SK-N-SH (cell line): ENCODE measurements at regions not wholly inside any gene's neighbourhood (a gene's known extent, or its start where the extent isn't known, plus 50 kb on each side); places are given as distances from the start of the nearest gene placed in this dataset.

Experiments
- CTCF ChIA-PET: fragments of 300-600, 350-600 bp; formaldehyde crosslinking; extraction: SDS; loops from one replicate; lab custom pipeline; 2021; lab: Yijun Ruan, JAX
- POLR2A ChIA-PET: fragments of 350-600 bp; sonication (Branson Sonifier 250); formaldehyde crosslinking; extraction: SDS; loops from one replicate; lab custom pipeline; 2020; ENCODE audit warnings: antibody characterized with exemption, inconsistent platforms; lab: Yijun Ruan, JAX
- DNase-seq: peaks from one replicate; pipeline ENCODE4 v3.0.0; 2012
- H2AFZ ChIP-seq: fragments of 200-600 bp; sonication (generic); 2 replicates; pipeline ENCODE4 v1.8.1; 2016; ENCODE audit warnings: antibody characterized with exemption, mild to moderate bottlenecking, low read depth
- H3F3A ChIP-seq: fragments of 200-600 bp; sonication (generic); replicated peaks from 2 replicates; pipeline ENCODE3; 2016; ENCODE audit warnings: antibody characterized with exemption, mild to moderate bottlenecking; ENCODE audit not compliant: insufficient read depth
- H3K27ac ChIP-seq, 2 experiments: fragments of 200-500 bp in 1 of 2; fragments of 200-600 bp in 1 of 2; sonication (Bioruptor generic) in 1 of 2; sonication (generic), shearing (Covaris generic) in 1 of 2; 2 replicates each; pipeline versions ENCODE4 v1.5.1 to v1.6.1; 2014 to 2016; ENCODE audit warnings: low read depth in 2 of 2, inconsistent platforms in 1 of 2, low read length in 1 of 2, mild to moderate bottlenecking in 1 of 2, mixed read lengths in 1 of 2
- H3K27me3 ChIP-seq: fragments of 200-600 bp; sonication (generic), shearing (Covaris generic); 2 replicates; pipeline ENCODE4 v1.6.1; 2016; ENCODE audit warnings: mixed run types; ENCODE audit not compliant: insufficient read depth
- H3K36me3 ChIP-seq, 2 experiments: fragments of 200-500 bp in 1 of 2; fragments of 200-600 bp in 1 of 2; sonication (Bioruptor generic) in 1 of 2; sonication (generic) in 1 of 2; replicated peaks in 1 of 2; 2 replicates each; pipeline versions ENCODE3 to v1.5.1; 2014 to 2016; ENCODE audit warnings: low read length in 1 of 2, mild to moderate bottlenecking in 1 of 2; ENCODE audit not compliant: insufficient read depth in 2 of 2, control insufficient read depth in 1 of 2
- H3K4me1 ChIP-seq, 2 experiments: fragments of 200-500 bp in 1 of 2; fragments of 200-600 bp in 1 of 2; sonication (Bioruptor generic) in 1 of 2; sonication (generic), shearing (Covaris generic) in 1 of 2; 2 replicates each; pipeline versions ENCODE4 v1.5.1 to v1.6.1; 2014 to 2016; ENCODE audit warnings: low read depth in 1 of 2, low read length in 1 of 2, mixed run types in 1 of 2; ENCODE audit not compliant: insufficient read depth in 2 of 2, control insufficient read depth in 1 of 2
- H3K4me2 ChIP-seq: fragments of 200-600 bp; sonication (generic), shearing (Covaris generic); 2 replicates; pipeline ENCODE4 v1.6.1; 2017; ENCODE audit warnings: mixed run types
- H3K4me3 ChIP-seq, 2 experiments: fragments of 200-500 bp in 1 of 2; fragments of 200-600 bp in 1 of 2; sonication (Bioruptor generic) in 1 of 2; sonication (generic), shearing (Covaris generic) in 1 of 2; 2 replicates each; pipeline versions ENCODE4 v1.5.1 to v1.8.1; 2014 to 2016; ENCODE audit warnings: low read depth in 2 of 2, inconsistent platforms in 1 of 2, low read length in 1 of 2, mild to moderate bottlenecking in 1 of 2, mixed read lengths in 1 of 2, moderate library complexity in 1 of 2
- H3K79me2 ChIP-seq: fragments of 200-600 bp; sonication (generic); 2 replicates; pipeline ENCODE4 v1.8.1; 2017; ENCODE audit warnings: mild to moderate bottlenecking; ENCODE audit not compliant: insufficient read depth
- H3K9ac ChIP-seq: fragments of 200-600 bp; sonication (generic); 2 replicates; pipeline ENCODE4 v1.6.1; 2017; ENCODE audit warnings: mixed run types
- H3K9me2 ChIP-seq: fragments of 200-600 bp; sonication (generic); 2 replicates; pipeline ENCODE4 v1.6.1; 2017; ENCODE audit warnings: mixed run types
- H3K9me3 ChIP-seq: fragments of 200-600 bp; sonication (generic); 2 replicates; pipeline ENCODE4 v1.6.1; 2017; ENCODE audit warnings: mixed run types, mild to moderate bottlenecking, moderate library complexity
- H4K20me1 ChIP-seq: fragments of 200-600 bp; sonication (generic); 2 replicates; pipeline ENCODE4 v1.6.1; 2017; ENCODE audit warnings: mild to moderate bottlenecking, mixed run types; ENCODE audit not compliant: insufficient read depth
- CHD2 ChIP-seq: fragments of 150-350 bp; IDR thresholded peaks from 2 replicates; pipeline ENCODE4 v1.6.1; 2018; ENCODE audit warnings: low read length; ENCODE audit not compliant: partially characterized antibody
- CTCF ChIP-seq: fragments of 200-600 bp; sonication (generic); IDR thresholded peaks from 2 replicates; pipeline ENCODE4 v1.6.1; 2017; ENCODE audit warnings: antibody characterized with exemption, mild to moderate bottlenecking, moderate library complexity
- ELF1 ChIP-seq: IDR thresholded peaks from 2 replicates; pipeline ENCODE4 v1.4.0; 2012
- EZH2phosphoT487 ChIP-seq: fragments of 200-600 bp; sonication (generic); IDR thresholded peaks from 2 replicates; pipeline ENCODE4 v1.6.1; 2017; ENCODE audit warnings: low read depth, mixed run types, mild to moderate bottlenecking, antibody characterized with exemption, moderate library complexity, borderline replicate concordance
- GABPA ChIP-seq: IDR thresholded peaks from 2 replicates; pipeline ENCODE4 v1.4.0; 2012; ENCODE audit warnings: low read depth, mild to moderate bottlenecking
- GATA2 ChIP-seq: sonication (generic); formaldehyde crosslinking; IDR thresholded peaks from 2 replicates; pipeline ENCODE4 v1.5.0; 2020; ENCODE audit warnings: mild to moderate bottlenecking, missing genetic modification reagents
- IRF3 ChIP-seq: fragments of 150-350 bp; IDR thresholded peaks from 2 replicates; pipeline ENCODE4 v1.6.1; 2016; ENCODE audit warnings: mild to moderate bottlenecking, low read depth, low read length
- MXI1 ChIP-seq: IDR thresholded peaks from 2 replicates; pipeline ENCODE4 v1.6.1; 2012; ENCODE audit warnings: mild to moderate bottlenecking, low read depth, low read length, improper control_type of control experiment
- NRF1 ChIP-seq: IDR thresholded peaks from 2 replicates; pipeline ENCODE4 v1.6.1; 2012; ENCODE audit warnings: low read depth, mild to moderate bottlenecking, low read length
- RAD21 ChIP-seq: IDR thresholded peaks from 2 replicates; pipeline ENCODE4 v1.6.1; 2012; ENCODE audit warnings: mild to moderate bottlenecking, low read length
- RCOR1 ChIP-seq: fragments of 150-350 bp; IDR thresholded peaks from 2 replicates; pipeline ENCODE4 v1.6.1; 2017; ENCODE audit warnings: antibody characterized with exemption, low read length
- RFX5 ChIP-seq: IDR thresholded peaks from 2 replicates; pipeline ENCODE4 v1.6.1; 2012; ENCODE audit warnings: mild to moderate bottlenecking, improper control_type of control experiment, low read length
- SIN3A ChIP-seq: IDR thresholded peaks from 2 replicates; pipeline ENCODE4 v1.6.1; 2012; ENCODE audit warnings: low read depth, mild to moderate bottlenecking, low read length, moderate library complexity, borderline replicate concordance
- TAF1 ChIP-seq: IDR thresholded peaks from 2 replicates; pipeline ENCODE4 v1.6.1; 2012; ENCODE audit warnings: low read depth, mild to moderate bottlenecking, low read length, moderate library complexity, borderline replicate concordance
- TEAD4 ChIP-seq: IDR thresholded peaks from 2 replicates; pipeline ENCODE4 v1.4.0; 2012; ENCODE audit warnings: mild to moderate bottlenecking, borderline replicate concordance; ENCODE audit not compliant: insufficient read depth
- ZBTB33 ChIP-seq: IDR thresholded peaks from 2 replicates; pipeline ENCODE4 v1.4.0; 2012; ENCODE audit warnings: low read depth, borderline replicate concordance
- WGBS: methylation state at CpG from one replicate; pipeline ENCODE4 v1.1.6; 2017; ENCODE audit warnings: low lambda C conversion rate; 5-methylcytosine and 5-hydroxymethylcytosine counted together

- Histone ChIP-seq H3K9me3 (no peaks in the 10 kb centered on the region), H3K4me1 (peaks cover 0 to 5% of the 10 kb centered on the region in 2 experiments; a peak in 1 of 4 replicates), H3K27ac (no peak overlapping the region), H3K4me2 (no peak overlapping the region), H3K4me3 (no peak overlapping the region), H3K9me2 (no peaks in the 10 kb centered on the region), H3K9ac (no peak overlapping the region), H3F3A (no peaks in the 10 kb centered on the region), H3K27me3 (no peaks in the 10 kb centered on the region), H2AFZ (no peak overlapping the region), H4K20me1 (no peaks in the 10 kb centered on the region), H3K79me2 (no peaks in the 10 kb centered on the region), H3K36me3 (no peaks in the 10 kb centered on the region)
- POLR2A ChIA-PET = no interaction called here
- CTCF ChIA-PET = interaction anchor here (1.3 to 1.5 kb wide), 3 partner anchors 11 to 165 kb away, joined by 3 to 4 read pairs (median 4); no protein-coding TSS in a partner anchor
- no peak for DNase-seq
- TF ChIP-seq TAF1 (no peak), RCOR1 (no peak), NRF1 (no peak), SIN3A (no peak)
- WGBS = 67% methylated on average over 14 of the region's 14 CpGs
Observed at GRCh38 chr17:77854083-77854758, 104.3 kb upstream of the TNRC6C start.

GRCh38 chr17:77854759-77855745 lies 103.5 kb upstream of the TNRC6C start:
- no peak for DNase-seq
- Histone ChIP-seq H4K20me1 (no peaks in the 10 kb centered on the region), H2AFZ (no peak overlapping the region), H3K4me1 (peaks cover 0 to 5% of the 10 kb centered on the region in 2 experiments; a peak in 1 of 4 replicates), H3K4me3 (no peak overlapping the region), H3K9ac (no peak overlapping the region), H3K9me2 (no peaks in the 10 kb centered on the region), H3F3A (no peaks in the 10 kb centered on the region), H3K27ac (no peak overlapping the region), H3K27me3 (no peaks in the 10 kb centered on the region; the same call in 1 of the 2 replicates), H3K79me2 (no peaks in the 10 kb centered on the region), H3K4me2 (no peak overlapping the region), H3K36me3 (no peaks in the 10 kb centered on the region), H3K9me3 (no peaks in the 10 kb centered on the region)
- POLR2A ChIA-PET = no interaction called here
- WGBS = 76% methylated on average over 20 of the region's 20 CpGs
- TF ChIP-seq GATA2 (CRISPR knock-in tag) (no peak), EZH2phosphoT487 (no peak), TEAD4 (no peak), RAD21 (no peak), GABPA (no peak), NRF1 (no peak), CTCF (no peak), ZBTB33 (no peak), IRF3 (no peak), RCOR1 (no peak), MXI1 (no peak), RFX5 (no peak), ELF1 (no peak), CHD2 (no peak)
- CTCF ChIA-PET = interaction anchor here (1.3 to 1.5 kb wide), 2 partner anchors 10 to 158 kb away, joined by 3 to 4 read pairs; no protein-coding TSS in a partner anchor
